ENCODE measurements at regions not wholly inside any gene's neighbourhood (a gene's known extent, or its start where the extent isn't known, plus 50 kb on each side); places are given as distances from the start of the nearest gene placed in this dataset.

DNA sequence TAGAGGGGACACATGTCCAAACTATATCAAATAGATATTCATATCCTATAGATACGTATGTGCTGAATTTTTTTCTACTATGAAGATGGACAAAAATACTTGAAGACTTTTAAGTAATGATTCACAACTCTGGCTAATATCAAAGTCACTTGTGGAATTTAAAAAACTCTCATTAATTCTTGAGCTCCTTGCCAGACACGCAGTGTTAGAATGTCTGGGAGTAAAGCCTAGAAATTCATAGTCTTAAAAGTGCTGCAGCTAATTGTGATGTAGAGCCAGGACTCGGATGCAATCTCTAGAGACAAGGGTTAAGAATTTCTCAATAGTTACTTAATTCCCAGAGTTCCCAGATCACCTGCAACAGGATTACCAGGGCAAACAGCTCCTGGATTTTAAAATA lies 107.4 kb downstream of the ARL6IP6 start:
- no peak for TF ChIP-seq CTCF (IDR thresholded peaks at IDR 0.05; ENCODE audit: insufficient read depth, low read length)
- TF ChIP-seq GABPA (IDR thresholded peaks at IDR 0.05; ENCODE audit: low read depth): no peak

Data from HL-60 (cell line).